ENCODE measurements at regions not wholly inside any gene's neighbourhood (a gene's known extent, or its start where the extent isn't known, plus 50 kb on each side); places are given as distances from the start of the nearest gene placed in this dataset.

DNA sequence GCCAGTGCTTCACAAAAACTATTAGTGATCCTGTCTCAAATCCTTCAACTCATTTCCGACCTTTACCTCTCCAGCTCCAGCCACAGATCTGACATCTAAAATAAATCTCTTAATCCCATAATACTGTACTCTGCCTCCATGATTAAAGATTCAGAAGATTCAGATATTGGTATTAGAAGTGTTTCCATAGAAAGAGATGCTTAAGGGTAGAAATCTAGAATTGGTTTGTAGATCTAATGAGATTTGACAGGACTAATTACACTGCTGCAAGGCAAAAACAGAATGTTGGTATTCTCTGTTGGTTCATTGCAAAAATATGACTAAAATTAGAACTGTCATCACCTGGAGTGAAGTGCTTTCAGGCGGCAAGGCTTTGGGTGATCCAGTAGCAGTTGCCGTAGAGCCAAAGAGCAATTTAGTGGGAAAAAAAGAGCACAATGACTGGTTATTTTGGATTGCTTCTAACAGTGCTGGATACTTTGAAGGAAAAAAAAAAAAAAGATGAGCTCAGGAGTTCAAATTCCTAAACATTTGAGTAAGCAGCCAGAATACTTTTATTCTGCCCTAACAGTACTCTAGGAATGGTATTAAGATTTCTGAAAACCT is 940.1 kb upstream of the SORCS1 start:
- no peak for DNase-seq (ENCODE audit: low read depth in 3 of 3)

DNA sequence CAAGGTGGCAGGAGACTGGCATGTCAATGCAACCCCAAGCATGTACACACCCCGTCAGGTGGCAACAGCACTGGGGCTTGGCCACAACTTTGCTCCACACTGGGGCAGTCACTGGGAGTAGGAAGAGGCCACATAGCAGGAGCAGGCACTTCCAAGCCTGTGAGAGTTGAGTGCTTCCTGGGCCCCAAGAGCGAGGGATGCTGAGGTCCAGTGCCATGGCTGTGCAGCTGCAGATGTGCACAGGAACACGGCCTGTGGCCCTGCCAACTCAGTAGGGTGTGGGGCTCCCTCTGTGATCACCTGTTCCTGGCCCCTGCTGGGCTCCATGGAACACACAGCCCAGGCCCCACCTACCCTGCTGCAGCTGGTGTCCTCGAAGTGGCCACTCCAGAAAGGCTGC is 932.8 kb upstream of the SORCS1 start:
- no peak for DNase-seq (ENCODE audit: low read depth in 3 of 3)

DNA sequence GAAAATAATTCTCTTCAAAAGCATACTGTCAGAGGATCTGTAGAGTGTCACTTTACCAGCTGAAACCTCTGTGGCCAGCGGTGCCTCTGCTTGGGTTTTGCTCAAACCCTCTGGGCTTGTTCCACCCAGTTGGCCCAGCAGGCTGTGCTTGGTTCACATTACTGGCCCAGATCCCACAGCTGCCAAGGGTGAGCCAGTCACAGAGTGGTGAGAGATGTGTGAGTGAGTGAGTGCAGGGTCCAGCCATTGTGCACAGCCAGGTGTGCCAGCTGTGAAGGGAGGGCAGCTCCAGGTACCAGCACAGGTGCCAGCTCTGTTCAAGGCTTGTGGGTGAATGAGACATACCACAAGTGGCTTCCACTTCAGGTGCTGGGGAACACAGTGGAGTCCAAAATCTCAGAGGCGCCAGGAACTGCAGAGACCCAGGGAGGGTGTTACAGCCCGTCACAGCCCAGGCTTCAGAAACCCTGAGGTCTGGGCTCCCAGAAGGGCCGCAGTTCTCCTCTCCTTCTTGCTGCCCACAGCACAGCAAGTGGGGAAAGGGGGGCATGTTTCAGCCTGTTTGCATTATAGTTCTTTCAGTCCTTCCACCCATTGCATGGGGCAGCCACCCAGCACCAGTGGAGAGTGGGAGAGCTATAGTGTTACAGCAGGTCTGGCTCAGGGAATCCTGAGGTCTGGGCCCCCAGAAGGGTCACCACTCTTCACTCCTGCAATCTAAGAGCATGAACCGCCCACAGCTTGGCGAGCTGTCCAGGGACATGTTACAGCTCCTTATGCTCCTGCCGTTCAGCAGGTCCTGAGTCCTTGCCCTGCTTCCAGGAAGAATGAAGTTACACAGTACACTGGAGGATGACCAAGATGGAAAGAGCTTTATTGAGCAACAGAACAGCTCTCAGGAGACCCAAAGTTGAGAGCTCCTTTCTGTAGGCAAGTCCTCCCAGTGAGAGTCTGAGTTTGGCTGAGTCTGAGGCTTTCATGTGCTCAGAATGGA is 931.7 kb upstream of the SORCS1 start:
- no peak for DNase-seq (ENCODE audit: low read depth in 3 of 3)

DNA sequence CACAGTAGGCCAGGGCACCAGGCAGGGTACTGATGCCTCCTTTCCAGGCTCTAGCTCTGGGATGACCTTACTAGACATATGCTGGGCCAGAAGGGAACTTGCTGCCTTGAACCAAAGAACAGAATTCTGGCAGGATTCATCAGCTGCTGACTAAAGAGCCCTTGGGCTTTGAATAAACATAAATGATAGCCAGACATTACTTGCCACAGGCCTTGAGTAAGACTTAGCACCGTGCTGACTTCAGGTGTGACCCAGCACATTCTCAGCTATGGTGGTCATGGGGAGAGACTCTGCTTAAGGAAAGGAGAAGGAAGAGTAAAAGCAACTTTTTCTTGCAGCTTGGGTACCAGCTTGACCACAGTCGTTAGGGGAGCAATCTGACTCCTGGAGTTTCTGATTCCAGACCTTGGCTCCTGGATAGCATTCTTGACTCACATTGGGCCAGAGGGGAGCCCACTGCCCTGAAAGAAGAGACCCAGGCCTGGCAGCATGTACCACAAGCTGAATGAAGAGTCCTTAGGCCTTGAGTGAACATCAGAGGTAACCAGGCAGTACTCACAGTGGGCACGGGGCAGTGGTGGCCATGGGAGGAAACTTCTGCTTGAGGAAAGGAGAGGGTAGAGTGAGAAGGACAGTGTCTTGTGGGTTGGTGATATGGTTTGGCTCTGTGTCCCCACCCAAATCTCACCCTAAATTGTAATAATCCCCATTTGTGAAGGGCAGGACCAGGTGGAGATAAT is 926.1 kb upstream of the SORCS1 start:
- DNase-seq (ENCODE audit: low read depth in 3 of 3) = no peak

DNA sequence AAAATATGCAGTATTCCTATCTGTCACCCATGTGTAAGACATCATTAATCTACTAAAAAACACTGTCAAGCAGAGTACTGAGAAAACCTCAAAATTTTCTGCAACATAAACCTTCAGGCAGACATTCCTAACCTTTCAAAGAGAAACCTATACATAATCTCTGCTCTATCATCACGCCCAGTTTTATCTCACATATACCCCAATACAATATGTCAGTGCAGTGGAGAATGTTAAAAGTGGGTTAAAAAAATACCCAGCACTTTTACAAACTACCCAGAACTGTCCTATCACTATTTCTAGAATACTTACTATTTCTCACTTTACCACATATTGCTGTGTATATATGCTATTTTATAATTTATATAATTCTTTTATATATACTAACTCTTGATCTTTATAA is 922.0 kb upstream of the SORCS1 start:
- DNase-seq (ENCODE audit: low read depth in 3 of 3) = no peak

DNA sequence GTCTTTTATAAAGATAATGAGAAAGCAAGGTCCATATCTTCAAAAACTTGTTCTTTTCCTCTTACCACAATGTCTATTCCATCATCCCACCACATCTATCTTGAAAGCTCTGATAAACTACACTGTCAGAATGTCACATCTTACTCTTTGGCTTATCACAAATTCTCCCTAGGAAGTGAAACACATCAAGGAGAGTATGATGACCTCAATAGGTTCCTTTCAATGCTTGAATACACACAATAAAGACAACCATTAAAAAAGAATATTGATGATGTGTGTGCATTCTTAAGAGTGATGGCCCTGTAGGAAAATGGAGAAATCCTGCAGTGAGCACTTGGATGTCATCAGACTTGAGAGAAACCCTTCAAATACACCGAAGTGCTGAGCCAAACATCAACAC is 918.1 kb upstream of the SORCS1 start:
- DNase-seq (ENCODE audit: low read depth in 3 of 3) = no peak

DNA sequence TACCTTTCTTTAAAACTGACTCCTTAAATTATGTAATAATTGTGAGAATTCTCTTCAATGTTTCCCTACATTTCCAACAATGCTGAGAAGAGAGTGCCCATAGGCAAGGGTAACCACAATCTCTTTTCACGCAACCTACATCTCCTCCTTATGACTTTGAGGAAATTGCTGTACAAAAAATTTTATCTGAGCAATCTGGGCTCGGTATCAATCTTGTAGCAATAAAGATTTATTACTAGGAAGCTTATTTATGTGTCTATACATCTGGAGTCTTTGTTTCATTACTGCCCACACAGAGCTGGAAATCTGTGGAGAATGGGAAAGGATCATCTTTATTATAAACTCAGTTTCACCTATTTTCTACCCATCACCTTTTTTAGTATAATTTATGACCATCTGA is 913.8 kb upstream of the SORCS1 start:
- no peak for DNase-seq (ENCODE audit: low read depth in 3 of 3)

DNA sequence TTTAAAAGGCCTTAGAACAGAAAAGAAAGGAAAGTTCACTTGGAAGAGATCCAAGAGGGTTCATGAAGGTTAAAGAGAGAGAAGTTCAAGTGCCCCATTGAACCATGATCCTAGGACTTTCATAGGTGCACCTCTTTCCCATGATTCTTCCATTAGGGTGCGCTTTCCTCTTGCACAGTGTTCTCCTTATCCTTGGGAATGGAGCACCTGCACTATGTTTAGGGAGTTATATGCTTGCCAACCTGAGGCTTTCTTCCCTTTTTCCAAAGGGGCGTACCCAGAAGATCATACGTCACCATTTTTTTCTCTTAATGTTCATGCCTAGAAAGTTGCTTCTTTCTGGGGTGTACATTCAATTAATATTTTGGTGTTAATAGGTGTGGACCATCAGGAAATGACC is 908.0 kb upstream of the SORCS1 start:
- DNase-seq (ENCODE audit: low read depth in 3 of 3) = no peak

DNA sequence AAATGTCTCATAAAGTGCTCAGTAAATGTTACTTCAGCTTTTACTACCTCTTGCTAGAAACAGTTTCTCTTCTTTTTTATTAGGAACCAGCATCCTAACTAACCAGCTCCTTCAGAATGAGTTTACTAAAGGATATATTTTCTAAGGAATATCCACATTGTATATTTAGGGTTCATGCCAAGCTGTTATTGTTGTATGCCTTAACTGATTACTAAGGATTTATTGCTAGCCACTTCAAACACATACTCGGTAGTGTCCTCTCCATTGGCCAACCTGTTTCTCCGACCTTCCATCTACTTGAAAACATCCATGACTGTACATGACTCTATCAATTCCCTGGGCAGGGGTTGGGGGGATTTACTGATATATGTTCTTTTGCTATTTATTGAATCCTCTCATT is 906.3 kb upstream of the SORCS1 start:
- DNase-seq (ENCODE audit: low read depth in 3 of 3) = no peak

DNA sequence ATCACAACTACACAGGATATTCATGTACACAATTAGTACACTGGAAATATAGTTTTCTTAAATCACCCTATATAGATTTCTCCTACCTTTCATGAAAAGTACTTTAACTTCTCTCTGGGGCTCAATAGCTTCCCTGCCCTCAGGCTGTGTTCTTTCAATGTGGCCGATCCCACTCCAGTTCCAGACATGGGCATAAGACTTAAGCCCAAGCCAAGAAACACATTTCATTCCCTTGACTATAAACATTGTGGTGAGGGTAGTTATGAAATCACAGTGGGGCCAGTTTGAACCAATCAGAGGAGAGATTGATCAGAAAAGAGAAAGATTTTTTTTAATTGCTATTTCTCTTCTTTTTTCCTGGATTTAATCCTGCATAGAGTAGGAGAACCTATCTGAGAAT is 904.6 kb upstream of the SORCS1 start:
- no peak for DNase-seq (ENCODE audit: low read depth in 3 of 3)

DNA sequence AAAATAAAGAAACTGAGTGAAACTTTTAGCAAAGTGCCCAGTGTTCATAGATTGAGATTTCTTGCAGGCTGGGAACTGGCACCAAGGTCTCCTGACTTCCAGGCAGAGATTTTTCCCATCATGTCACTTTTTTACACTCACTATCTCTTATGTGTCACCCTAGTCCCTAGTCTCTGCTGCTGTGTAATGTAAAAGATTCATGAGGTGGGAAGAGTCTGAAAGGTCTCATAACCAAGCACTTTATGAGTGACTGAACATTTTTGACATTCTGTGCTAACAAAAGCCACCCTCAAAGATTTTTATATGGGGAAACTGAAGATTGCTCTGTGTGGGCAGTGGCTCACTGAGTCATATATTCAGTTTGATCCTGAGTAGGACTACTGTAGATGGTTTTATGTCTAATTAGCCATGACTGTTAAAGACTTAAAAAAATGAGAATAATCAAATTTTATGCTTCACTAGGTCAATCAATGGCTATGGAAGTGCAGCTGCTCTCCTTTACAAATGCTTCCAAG is 900.3 kb upstream of the SORCS1 start:
- DNase-seq (ENCODE audit: low read depth in 3 of 3) = no peak

DNA sequence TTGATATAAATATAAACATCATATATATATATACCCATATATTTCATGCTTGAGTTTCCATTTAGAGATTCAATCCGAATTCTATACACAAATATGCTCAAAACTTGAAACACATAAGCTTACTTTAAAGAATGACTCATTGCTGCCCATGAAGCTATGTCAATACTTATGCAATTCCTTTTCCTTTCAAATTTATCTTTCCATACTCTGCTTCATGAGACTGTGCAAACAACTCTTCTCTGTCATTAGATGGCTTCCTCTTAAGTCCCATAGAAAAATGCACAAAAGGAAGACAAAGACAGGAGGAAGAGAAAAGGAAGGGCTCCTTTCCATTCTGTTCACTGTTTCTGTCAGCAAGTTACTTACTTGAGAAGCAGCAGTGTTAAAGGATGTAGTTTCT is 895.7 kb upstream of the SORCS1 start:
- no peak for DNase-seq (ENCODE audit: low read depth in 3 of 3)

DNA sequence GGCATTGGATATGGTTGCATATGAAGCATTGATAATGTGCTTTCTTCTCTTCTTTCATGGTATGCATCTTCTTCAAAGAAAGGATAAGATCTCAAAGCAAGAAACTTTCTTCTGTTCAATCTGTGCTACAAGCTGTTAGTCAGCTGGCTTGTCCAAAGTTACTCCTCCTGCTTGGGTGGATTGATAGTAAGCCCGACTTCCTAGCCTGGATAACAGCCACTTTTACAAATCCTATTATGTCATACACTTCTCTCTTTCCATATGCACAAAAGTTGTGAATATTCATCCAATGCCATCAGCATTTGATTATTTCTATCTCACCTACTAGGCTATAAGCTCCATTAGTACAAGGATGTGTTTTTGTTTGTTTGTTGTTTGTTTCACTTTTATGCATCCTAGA is 891.0 kb upstream of the SORCS1 start:
- DNase-seq (ENCODE audit: low read depth in 3 of 3) = no peak

DNA sequence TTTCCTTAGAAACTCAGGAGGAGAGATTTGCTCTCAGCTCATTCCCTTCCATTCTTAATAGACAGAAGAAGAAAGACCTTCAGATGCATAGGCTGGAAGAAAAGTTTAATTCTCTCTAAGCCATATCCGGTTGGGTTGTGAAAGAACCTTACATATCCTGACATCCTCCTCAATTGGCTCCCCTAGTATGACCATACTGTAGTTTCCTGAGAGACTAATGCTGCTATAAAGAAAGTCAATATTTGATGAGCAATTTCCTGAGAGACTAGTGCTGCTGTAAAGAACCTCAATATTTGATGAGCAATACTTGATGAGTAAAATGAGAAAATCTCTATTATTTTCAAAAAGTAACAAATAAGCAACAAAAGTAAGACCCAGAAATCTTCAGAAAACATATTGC is 888.5 kb upstream of the SORCS1 start:
- DNase-seq (ENCODE audit: low read depth in 3 of 3) = no peak

DNA sequence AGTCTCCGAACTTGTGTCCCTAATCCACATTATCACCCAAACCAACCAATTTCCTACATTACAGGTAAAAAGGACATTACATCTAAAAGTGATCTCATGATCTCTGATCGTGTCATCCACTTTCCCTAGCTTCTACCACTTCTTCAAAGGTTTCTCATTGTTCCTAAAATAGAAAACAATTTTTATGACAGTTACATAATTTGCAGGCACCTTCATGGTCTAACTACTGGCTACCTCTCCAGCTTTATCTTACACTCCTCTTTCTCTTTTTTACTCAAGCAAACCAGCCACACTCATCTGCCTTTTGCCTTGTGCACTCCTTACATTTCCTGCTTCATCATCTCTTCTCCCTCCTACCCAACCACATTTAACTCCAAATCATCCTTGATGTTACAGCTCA is 886.7 kb upstream of the SORCS1 start:
- DNase-seq (ENCODE audit: low read depth in 3 of 3) = no peak

DNA sequence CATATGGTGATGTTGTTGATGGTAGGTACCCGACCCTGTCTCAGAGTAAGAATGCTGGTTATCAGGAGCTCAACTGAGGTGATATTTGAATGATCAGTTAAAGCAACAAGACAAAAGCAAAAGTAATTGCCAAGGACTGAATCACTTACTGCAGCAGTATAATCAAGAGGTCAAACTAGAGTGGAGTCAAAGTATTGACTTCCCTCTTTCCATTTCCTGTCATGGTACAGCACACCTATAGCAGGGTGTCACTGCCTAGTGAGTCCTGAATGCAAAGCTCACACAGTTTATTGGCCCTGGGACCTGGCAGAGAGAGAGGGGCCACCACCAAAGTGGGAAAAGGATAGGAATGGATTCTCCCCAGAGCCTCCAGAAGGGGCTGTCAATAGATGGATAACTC is 886.1 kb upstream of the SORCS1 start:
- no peak for DNase-seq (ENCODE audit: low read depth in 3 of 3)

DNA sequence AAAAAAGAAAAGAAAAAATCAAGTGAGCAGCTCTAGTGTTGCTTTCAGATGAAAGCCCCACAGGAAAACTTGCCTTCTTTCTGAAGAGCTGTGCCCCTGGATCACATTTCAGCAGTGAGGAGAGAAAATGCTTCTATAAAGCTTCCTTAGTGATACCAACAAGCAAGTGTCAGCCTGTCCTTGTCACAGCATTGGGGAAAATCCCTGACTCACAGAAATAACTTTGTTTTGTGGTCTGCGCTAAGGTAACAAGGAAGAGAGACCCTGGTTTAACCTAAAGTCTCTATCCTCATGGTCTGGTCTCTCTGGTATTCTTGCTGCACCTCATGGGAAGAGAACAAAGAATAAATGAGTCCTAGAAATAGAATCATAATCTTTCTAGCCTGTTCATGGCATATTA is 885.2 kb upstream of the SORCS1 start:
- no peak for DNase-seq (ENCODE audit: low read depth in 3 of 3)

DNA sequence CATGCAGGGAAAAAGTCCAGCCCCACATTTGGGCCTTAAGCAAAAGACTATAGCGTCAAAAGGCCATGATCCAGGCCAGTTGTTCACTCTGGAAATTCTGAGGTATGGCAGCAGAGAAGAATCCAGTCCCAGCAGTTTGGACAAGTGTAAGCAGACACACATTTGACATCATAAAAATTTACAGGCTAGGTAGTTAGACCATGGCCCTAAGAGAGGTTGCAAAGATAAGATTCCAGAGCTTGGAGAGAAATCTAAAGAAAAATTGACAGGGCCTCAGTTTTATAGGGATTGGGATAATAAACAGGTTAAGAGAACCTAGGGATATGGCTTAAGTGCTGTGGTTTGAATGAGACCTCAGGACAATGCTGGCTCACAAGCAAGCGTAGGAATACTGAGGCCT is 884.4 kb upstream of the SORCS1 start:
- no peak for DNase-seq (ENCODE audit: low read depth in 3 of 3)

DNA sequence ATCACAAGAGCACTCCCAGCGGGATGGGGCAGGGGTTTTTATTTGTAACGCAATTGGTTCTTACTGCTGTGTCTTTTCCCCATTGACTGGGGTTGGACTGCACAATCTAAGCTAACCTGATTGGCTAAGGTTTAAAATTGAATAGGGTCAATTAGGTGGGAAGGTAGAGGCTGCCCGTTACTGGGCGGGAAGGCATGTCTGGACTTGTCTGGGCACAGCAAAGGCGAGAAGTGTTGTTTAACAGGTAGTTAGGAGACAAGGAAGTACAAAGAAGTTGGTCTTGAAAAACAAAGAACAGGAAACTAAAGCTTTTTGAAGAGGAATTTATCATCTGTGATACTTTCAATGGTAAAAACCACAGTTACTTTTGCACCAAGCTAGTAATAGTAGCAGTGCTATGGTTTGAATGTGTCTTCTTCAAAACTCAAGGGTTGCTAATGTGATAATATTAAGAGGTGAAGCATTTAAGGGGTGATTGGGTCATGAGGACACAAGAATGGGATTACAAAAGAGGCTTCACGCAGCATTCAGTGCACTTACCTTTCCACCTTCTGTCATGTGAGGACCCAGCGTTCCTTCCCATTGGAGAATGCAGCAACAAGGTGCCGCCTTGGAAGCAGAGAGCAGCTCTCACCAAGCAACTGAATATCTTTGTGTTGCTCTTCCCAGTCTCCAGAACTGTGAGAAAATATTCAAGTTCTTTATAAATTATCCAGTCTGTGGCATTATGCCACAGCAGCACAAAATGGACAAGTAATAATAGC is 875.5 kb upstream of the SORCS1 start:
- no peak for DNase-seq (ENCODE audit: low read depth in 3 of 3)

DNA sequence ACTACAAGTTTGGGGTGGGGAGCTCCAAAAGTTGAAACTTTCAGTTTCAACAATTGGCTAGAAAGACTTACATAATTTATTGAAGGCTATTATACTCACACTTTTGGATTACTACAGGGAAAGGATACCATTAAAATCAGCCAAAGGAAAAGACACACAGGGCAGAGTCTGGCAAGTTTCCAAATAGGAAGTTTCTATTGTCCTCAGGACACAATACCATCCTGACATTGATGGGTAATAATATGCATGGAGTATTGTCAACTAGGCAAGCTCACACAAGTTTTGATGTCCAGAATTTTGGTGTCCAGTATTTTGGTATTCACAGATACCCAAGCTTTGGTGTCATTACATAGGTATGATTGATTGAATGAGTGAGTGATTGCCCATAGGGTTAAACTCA is 872.6 kb upstream of the SORCS1 start:
- DNase-seq (ENCODE audit: low read depth in 3 of 3) = no peak

DNA sequence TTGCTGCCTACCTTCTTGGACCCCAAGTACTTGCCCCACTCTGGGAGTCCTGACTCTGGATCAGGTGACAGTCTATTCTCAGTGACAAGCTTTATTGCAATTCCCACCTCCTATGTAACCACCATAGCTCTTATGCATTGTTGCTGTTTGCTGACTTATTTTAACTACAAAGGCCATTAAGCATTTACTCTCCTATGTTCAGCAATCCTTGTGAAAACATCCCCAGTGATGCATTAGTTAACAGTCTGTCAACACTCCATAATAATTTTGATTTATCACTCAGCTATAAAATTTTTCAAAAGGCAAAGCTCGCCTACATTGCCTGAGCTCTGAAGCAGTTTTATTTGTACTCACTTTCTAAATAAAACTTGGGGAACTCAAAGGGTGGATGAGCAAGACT is 871.8 kb upstream of the SORCS1 start:
- DNase-seq (ENCODE audit: low read depth in 3 of 3) = no peak

DNA sequence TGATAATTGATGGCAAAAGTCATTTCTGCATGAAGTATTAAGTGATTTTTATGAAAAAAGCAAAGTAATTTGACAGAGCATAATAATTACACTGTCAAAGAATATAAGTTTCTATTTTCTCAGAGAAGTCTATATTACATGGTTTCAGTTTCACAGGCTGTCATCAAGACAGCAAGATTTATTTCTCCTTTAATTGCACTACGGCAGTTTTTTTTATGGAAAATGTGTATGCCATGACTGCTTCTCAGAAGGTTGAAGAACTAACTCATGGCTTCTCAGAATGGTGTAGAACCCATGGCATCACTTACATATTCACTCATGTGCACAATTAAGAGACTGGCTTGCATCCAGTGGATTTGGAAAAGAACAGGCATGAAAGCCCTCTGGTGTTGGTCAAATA is 870.3 kb upstream of the SORCS1 start:
- DNase-seq (ENCODE audit: low read depth in 3 of 3) = no peak

Data from stimulated activated CD4-positive, alpha-beta T cell treated with anti-CD3 and anti-CD28 coated beads, TNF-alpha, amount 100 ng/mL, for 24 hours (primary cell).